ENCODE measurements at regions not wholly inside any gene's neighbourhood (a gene's known extent, or its start where the extent isn't known, plus 50 kb on each side); places are given as distances from the start of the nearest gene placed in this dataset.

DNA sequence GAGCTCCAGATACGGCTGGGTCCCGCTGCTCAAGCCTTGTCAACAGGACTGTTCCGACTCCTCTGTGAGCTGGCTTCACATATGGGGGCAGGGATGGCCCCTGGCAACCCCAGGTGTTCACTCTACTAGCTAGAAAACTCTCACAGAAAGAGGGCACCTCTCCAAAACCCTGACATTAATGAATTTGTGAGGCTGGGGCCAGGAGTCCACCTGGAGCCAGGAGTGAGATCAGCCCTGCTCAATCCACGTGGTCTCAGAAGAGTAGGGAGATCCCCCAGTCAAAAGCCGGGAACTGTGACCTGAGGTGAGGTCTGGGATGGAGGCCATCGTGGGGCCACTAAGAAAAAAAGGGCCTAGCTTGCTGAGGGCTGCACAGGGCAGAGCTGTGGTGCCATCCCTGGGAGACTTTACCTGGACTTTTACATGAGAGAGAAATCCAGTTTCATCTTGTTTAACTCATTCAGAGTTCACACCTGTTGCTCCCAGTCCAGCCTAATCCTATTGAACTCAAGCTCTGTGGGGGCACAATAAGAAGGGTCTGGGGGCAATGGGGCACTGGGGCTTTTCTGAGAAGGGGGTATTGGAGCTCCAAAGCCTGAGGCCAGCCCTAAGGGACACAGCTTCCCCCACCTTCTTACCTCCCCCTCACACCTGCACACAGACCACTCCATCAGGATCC lies 144.3 kb upstream of the MLN start:
- TF ChIP-seq, protein P1, sequence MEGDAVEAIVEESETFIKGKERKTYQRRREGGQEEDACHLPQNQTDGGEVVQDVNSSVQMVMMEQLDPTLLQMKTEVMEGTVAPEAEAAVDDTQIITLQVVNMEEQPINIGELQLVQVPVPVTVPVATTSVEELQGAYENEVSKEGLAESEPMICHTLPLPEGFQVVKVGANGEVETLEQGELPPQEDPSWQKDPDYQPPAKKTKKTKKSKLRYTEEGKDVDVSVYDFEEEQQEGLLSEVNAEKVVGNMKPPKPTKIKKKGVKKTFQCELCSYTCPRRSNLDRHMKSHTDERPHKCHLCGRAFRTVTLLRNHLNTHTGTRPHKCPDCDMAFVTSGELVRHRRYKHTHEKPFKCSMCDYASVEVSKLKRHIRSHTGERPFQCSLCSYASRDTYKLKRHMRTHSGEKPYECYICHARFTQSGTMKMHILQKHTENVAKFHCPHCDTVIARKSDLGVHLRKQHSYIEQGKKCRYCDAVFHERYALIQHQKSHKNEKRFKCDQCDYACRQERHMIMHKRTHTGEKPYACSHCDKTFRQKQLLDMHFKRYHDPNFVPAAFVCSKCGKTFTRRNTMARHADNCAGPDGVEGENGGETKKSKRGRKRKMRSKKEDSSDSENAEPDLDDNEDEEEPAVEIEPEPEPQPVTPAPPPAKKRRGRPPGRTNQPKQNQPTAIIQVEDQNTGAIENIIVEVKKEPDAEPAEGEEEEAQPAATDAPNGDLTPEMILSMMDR (IDR thresholded peaks at IDR 0.05): no peak
- TF ChIP-seq POLR2A (IDR thresholded peaks at IDR 0.05): no peak

Data from lower leg skin (tissue), 3 donors.